ENCODE measurements at regions not wholly inside any gene's neighbourhood (a gene's known extent, or its start where the extent isn't known, plus 50 kb on each side); places are given as distances from the start of the nearest gene placed in this dataset.

- no peak for DNase-seq (ENCODE audit: low read depth in 2 of 2)
- no peak overlapping the region for H3K4me3 ChIP-seq (replicated peaks in 1 of 2; ENCODE audit: low read depth in 2 of 2, low read length in 2 of 2)
- no peak for TF ChIP-seq CTCF (IDR thresholded peaks at IDR 0.05; ENCODE audit: low read depth, low read length)
Measured at GRCh38 chr17:79221597-79221996, 147.0 kb downstream of the ENGASE start.

GRCh38 chr17:79220713-79221291 is 146.2 kb downstream of the ENGASE start:
- TF ChIP-seq CTCF (IDR thresholded peaks at IDR 0.05; ENCODE audit: low read depth, low read length), result no peak
- no peak for DNase-seq (ENCODE audit: low read depth in 2 of 2)
- H3K4me3 ChIP-seq (replicated peaks in 1 of 2; ENCODE audit: low read depth in 2 of 2, low read length in 2 of 2), result no peak overlapping the region

- no peak for TF ChIP-seq CTCF (IDR thresholded peaks at IDR 0.05; ENCODE audit: low read depth, low read length)
Measured at GRCh38 chr17:79220201-79220712, 145.6 kb downstream of the ENGASE start.

GRCh38 chr17:79219208-79219935 is 144.7 kb downstream of the ENGASE start:
- no peak for TF ChIP-seq CTCF (IDR thresholded peaks at IDR 0.05; ENCODE audit: low read depth, low read length)
- no peak for DNase-seq (ENCODE audit: low read depth in 2 of 2)
- no peak overlapping the region for H3K4me3 ChIP-seq (replicated peaks in 1 of 2; ENCODE audit: low read depth in 2 of 2, low read length in 2 of 2)

More at GRCh38 chr17:79220201-79220712, 145.6 kb downstream of the ENGASE start:
- no peak for DNase-seq (ENCODE audit: low read depth in 2 of 2)
- no peak overlapping the region for H3K4me3 ChIP-seq (replicated peaks in 1 of 2; ENCODE audit: low read depth in 2 of 2, low read length in 2 of 2)

GRCh38 chr17:79218825-79219200 is 144.2 kb downstream of the ENGASE start:
- DNase-seq (ENCODE audit: low read depth in 2 of 2), result no peak
- TF ChIP-seq CTCF (IDR thresholded peaks at IDR 0.05; ENCODE audit: low read depth, low read length), result no peak
- no peak overlapping the region for H3K4me3 ChIP-seq (replicated peaks in 1 of 2; ENCODE audit: low read depth in 2 of 2, low read length in 2 of 2)

GRCh38 chr17:79218175-79218824 is 143.7 kb downstream of the ENGASE start:
- no peak for DNase-seq (ENCODE audit: low read depth in 2 of 2)
- no peak for TF ChIP-seq CTCF (IDR thresholded peaks at IDR 0.05; ENCODE audit: low read depth, low read length)
- no peak overlapping the region for H3K4me3 ChIP-seq (replicated peaks in 1 of 2; ENCODE audit: low read depth in 2 of 2, low read length in 2 of 2)

Measured in cardiac fibroblast (primary cell).